NCI-H2171 (cell line): ENCODE measurements at regions not wholly inside any gene's neighbourhood (a gene's known extent, or its start where the extent isn't known, plus 50 kb on each side); places are given as distances from the start of the nearest gene placed in this dataset.

ENCODE experiments used
- DNase-seq: peaks from one replicate; lab custom pipeline; 2025; lab: John Stamatoyannopoulos, UW

GRCh38 chr7:46672861-46673260, 751.8 kb upstream of the IGFBP3 start:
- DNase-seq: no peak

DNA sequence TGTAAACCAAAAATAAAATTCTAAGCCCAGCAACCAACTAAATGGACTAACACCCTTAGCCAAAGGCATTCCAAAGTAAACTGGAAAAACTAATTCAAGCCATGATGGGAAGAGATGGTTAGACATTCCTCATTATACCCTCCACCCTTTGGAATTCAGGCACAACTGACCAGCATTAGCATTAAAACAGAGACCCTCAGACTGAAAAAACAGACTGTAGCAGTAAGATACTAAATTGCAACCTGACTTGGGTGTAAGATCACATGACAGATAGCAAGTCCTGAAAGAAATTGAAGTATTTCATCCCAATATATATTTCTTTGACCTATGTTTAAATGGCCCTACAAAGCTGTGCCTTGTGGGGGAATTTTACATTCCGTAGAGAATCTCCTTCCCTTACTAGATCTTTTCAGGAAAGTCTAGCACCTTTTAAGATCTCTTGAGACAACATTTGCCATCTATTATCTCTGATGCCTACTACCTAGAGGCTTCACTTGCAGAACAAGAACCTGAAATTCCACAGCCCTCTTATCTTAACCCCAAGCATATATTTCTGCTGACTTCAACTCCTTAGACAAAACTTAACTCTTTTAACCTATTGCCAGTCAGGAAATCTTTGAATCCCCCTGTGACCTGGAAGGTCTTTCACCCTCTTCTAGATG, 750.2 kb upstream of the IGFBP3 start:
- DNase-seq: no peak

GRCh38 chr7:46669028-46669427, 748.0 kb upstream of the IGFBP3 start:
- DNase-seq: no peak

DNA sequence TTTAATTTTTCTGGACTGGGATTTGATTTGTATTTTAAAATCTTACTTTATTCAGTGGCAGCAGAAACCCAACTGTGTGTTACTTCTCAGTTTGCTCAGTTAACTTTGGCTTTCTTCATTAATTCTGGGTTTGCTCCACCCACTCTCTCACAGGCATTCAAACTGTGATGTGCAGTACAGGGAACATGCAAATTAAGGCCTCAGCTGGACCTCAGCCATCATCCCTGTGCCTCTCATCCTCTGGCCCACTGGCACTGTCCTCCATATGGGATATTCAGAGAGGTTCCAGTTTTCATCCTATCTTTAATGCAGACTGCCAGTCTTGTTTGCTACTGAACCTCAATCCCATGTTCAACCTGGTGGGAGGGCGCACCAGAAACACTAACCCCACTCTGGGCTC, 743.4 kb upstream of the IGFBP3 start:
- no peak for DNase-seq

DNA sequence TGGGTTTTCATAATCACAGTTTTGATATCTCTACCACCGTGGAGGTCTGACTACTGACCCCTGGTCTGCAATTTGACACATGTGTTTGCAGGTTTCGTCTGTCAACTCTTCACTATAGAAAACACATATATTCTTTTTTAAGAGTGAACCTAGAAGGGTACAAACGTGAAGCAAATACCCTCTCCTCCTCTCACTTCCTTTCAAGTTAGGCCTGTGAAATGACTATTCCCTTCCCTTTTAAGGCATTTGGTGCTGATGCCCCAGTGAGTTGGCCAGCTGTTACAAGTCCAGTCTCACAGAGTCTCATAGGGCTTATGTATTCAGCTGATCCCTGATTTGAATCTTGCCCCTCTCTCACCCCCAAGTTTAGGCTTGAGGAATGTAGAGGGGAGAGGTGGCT, 742.0 kb upstream of the IGFBP3 start:
- no peak for DNase-seq

- DNase-seq: no peak
These were observed 740.4 kb upstream of the IGFBP3 start for GRCh38 chr7:46661431-46661830.

DNA sequence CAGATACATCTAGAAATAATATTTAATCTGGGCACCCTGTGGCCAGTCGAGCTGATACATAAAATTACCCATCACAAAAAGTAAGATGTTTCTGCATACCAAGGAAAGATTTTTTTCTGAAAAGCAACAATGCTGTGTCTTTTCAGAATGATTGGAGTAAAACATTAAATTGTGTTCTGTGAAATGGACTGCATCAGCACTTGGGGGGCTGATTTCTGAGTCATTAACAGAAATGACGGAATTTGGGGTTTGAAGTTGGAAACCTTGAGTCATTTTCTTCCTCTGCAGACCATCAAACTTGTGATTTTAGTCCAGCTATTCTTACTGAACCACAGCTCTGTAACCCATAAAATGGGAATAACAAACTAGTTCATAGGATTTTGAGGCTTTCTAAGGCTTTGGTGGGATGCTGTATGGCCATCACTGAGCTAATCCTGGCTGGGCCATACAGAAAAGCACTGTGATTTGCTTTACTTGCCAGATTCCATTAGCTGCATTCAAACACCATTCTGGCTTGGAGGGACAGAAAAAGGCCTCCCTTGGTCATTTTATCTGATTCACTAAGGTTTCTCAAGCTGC, 739.4 kb upstream of the IGFBP3 start:
- DNase-seq: no peak

DNA sequence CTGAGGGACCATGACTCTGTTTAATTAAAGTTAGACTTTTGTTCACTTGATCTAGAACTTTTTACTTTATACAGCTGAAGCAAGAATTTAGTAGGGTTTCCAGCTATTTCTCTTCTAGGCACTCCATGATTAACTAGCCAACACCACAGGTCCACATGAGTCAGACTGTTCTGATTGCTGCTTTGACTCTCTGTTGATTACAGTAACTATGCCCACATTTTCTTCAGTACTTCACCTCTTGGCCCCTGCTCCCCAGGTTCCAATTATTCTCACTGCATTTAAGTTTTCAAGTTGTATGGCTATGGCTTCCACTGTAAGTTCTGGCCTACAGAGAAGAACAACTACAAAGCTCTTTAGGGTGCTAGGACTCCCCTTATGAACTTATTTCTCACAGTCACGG, 737.2 kb upstream of the IGFBP3 start:
- no peak for DNase-seq

GRCh38 chr7:46654546-46655443, 733.7 kb upstream of the IGFBP3 start:
- no peak for DNase-seq

- DNase-seq: no peak
These were observed 732.8 kb upstream of the IGFBP3 start for GRCh38 chr7:46653848-46654247.

DNA sequence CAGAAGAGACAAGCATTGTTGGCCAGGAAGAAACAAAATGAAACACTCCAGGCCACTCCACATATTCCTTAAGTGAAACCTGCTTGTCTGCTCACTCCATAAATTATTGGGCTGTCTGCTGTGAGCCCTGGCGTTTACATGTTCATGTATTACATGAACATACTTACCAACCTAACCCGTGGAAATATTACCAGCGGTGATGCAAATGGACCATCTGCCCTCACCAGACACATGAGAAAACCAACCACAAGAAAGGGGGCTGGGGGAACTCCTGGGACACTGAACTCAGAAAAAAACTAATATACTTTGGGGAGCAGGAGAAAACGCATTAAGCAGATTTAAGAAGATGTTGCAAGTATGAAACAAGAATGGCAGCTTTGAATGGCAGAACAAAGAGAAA, 731.2 kb upstream of the IGFBP3 start:
- DNase-seq: no peak

- no peak for DNase-seq
These were observed 730.6 kb upstream of the IGFBP3 start for GRCh38 chr7:46651561-46652088.

DNA sequence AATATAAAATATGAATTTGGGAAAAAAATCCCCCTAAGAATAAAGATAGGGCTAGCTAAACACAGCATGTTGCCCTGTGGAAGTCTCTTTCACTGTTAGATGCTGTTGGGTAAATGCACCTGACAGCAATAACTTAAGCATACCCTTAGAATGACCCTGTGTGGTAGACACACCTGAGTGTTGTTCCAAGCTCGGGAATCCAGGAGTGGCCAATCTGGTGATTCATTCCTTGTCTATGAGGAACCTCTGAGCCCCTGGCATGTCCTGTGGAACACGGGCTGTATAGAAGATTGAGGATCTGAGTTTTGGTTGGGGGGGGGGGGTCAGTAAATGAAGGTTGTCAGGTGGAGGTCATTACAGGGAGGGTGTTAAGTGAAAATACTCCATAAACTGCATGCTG, 730.0 kb upstream of the IGFBP3 start:
- DNase-seq: no peak

DNA sequence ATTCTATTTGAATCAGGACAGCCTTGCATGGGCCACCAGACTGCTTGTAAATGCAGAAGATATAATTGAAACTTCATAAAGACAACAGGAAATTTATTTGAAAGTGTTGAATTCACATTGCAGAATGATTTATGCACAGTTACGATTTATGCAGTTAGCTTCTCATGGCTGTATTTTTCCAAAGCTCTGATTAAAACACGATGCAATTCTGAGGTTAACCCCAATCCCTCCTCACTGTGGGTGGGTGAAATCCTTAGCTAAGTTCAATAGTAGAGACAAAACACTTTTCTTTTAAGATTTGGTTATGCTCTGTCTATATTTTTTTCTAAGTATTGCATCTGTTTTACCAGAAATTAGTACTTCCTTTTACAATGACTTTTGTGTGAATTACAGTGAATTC, 728.8 kb upstream of the IGFBP3 start:
- DNase-seq: no peak

- DNase-seq: no peak
These were observed 717.0 kb upstream of the IGFBP3 start for GRCh38 chr7:46637793-46638735.

DNA sequence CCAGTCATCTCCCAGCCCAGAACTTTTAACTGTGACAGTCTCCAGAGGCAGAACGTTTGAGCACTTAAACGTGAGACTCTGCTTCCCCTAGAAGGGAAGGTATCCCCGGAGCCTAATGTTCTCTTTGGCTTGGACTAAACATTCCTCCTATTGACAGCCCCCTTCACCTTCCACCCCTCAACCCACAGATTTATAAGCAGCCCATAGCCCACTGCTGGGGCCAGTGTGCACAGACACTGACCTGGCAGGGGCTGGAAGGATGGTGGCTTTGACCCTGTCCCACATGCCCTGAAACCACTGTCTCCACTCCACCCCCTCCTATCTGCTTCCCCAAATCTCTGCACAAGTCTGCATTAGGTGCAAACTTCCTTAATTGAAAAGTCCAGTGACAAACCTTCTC, 715.0 kb upstream of the IGFBP3 start:
- no peak for DNase-seq

DNA sequence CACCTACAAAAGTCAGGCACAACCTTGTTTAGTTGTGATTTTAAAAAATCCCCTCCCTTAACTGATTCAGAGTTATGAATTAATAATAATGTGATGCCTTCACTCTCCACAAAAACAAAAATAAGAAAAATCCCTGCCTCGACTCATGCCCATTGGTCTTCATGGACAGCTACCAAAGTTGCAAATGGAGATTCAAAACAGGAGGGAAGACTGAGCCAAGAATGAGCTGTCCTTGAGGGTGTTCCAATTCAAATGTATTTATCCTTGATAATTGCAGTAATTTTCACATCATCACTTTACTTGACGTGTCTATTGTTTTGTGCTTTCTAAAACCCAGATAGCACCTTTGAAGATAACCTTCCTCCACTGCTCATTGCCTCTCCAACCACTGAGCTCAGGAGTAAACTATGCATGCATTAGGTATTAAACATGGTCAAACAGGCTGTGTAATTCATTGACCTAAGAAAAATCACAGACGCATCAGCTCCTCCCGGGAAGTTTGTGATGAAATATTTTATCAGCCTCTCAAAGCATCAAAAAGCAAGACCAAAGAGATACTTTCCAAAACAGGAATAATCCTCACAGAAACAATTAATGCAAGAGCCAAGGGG, 712.7 kb upstream of the IGFBP3 start:
- DNase-seq: no peak

DNA sequence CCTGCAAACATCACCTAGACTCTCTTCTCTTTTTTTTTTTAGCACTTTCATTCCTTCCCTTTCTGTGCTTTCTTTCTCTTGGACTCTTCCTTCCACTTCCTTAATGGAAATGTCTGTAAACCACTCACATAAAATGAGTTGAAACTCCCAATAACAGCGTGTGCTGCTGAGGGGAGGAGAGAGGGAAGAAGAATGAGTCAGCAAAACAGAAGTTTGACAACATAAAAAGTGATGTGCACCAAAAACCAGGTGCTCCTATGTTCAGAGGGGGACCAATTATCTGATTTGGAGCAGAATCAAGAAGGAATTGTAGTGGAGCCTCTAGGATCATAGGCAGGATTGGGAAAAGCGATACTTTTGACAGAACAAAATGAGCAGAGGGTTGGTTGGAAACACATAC, 712.1 kb upstream of the IGFBP3 start:
- DNase-seq: no peak

- DNase-seq: no peak
These were observed 709.0 kb upstream of the IGFBP3 start for GRCh38 chr7:46630031-46630430.

DNA sequence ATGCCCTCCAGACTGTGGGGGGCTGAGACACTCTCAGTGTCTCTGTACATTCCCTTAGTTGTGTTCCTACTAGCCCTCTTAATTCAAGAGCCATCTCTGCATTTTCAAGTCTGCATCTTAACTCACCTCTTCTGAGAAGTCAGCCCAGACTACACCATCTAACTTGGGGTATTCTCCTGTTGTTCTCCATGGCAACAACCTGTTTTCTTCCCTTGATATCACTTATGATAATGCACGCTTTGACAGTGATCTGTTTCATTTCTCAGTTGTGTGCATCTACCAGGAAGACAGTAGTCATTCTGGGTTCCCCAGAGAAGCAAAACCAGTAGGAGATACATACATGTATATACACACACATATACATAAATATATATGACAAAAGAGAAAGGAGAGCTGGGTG, 707.3 kb upstream of the IGFBP3 start:
- no peak for DNase-seq

DNA sequence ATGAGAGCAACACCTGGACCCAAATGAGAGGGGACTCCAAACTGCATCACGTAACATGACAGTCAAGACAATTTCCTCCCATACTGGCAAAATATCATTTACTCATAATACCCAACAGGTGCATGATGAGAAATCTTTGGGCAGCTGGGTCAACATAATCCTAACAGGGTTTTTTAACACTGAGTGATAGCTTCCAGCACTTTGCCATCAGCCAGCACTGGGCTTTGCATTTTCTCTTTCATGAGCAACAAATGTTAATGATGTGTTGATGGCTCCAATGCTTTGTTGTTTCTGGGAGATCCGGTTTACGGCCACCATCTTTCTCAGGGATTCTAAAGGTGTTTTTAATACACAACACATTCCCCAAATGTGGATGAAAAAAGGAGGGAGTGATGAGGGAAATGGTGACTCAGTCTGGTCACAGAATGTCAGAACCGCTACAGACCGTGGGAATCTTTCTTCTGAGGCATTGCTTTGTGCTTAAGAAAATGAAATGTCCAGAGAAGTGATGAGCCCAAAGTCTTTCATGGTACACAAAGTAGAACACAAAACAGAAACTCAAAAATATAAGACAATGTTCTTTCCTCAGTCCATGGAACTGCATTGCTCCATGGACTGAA, 705.7 kb upstream of the IGFBP3 start:
- DNase-seq: no peak
